Neutrophil (primary cell): ENCODE measurements at regions not wholly inside any gene's neighbourhood (a gene's known extent, or its start where the extent isn't known, plus 50 kb on each side); places are given as distances from the start of the nearest gene placed in this dataset.
A peak's percentile ranks its signal among the peaks of the same experiment; 100 is the strongest.

Experiments used
- H3K27ac ChIP-seq: fragments of 200-600 bp; sonication (generic); 2 replicates; pipeline ENCODE4 v1.5.1; 2016; ENCODE audit warnings: mild to moderate bottlenecking, moderate library complexity
- H3K27me3 ChIP-seq: fragments of 200-600 bp; sonication (generic); 2 replicates; pipeline ENCODE4 v1.6.0; 2016; ENCODE audit warnings: mild to moderate bottlenecking
- H3K36me3 ChIP-seq: fragments of 200-600 bp; sonication (generic); 2 replicates; pipeline ENCODE4 v1.5.1; 2017
- H3K4me1 ChIP-seq, 2 experiments: fragments of 200-600 bp in 1 of 2; sonication (generic) in 1 of 2; 1 replicate in 1 of 2; 2 replicates in 1 of 2; pipeline versions ENCODE4 v1.5.1 to v1.6.1; 2013 to 2016; ENCODE audit warnings: low read depth in 1 of 2, low read length in 1 of 2, mild to moderate bottlenecking in 1 of 2, moderate library complexity in 1 of 2; ENCODE audit not compliant: control insufficient read depth in 1 of 2, insufficient read depth in 1 of 2
- H3K4me3 ChIP-seq, 2 experiments: fragments of 200-600 bp in 1 of 2; sonication (generic) in 1 of 2; 1 replicate in 1 of 2; 2 replicates in 1 of 2; pipeline ENCODE4 v1.5.1; 2013 to 2016; ENCODE audit warnings: low read depth in 1 of 2, low read length in 1 of 2, mild to moderate bottlenecking in 1 of 2, moderate library complexity in 1 of 2
- H3K9me3 ChIP-seq: fragments of 200-600 bp; sonication (generic); 2 replicates; pipeline ENCODE4 v1.5.1; 2016
- TF ChIP-seq, protein P1 (sequence below): fragments of 200-600 bp; sonication (generic); IDR thresholded peaks from 2 replicates; pipeline ENCODE4 v1.5.1; 2016; ENCODE audit warnings: antibody characterized with exemption

DNA sequence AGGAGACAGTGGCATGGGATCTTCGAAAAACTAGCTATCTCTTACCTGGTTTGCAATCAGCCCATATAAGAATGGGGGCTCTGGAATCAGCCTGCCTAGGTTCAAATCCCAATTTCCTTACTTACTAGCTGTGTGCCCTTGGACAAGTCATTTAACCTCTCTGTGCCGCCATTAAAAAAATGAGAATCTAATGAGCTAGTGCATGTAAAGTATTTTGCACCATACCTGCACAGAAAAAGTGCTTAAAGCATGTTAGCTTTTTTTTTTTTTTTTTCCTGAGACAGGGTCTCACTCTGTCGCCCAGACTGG is 181.8 kb downstream of the SHQ1 start:
- Histone ChIP-seq H3K4me1 (no peaks in the 10 kb centered on the region), H3K27ac (no peak overlapping the region), H3K9me3 (no peaks in the 10 kb centered on the region), H3K4me3 (no peak overlapping the region), H3K36me3 (no peaks in the 10 kb centered on the region), H3K27me3 (no peaks in the 10 kb centered on the region)
- TF ChIP-seq, protein P1, sequence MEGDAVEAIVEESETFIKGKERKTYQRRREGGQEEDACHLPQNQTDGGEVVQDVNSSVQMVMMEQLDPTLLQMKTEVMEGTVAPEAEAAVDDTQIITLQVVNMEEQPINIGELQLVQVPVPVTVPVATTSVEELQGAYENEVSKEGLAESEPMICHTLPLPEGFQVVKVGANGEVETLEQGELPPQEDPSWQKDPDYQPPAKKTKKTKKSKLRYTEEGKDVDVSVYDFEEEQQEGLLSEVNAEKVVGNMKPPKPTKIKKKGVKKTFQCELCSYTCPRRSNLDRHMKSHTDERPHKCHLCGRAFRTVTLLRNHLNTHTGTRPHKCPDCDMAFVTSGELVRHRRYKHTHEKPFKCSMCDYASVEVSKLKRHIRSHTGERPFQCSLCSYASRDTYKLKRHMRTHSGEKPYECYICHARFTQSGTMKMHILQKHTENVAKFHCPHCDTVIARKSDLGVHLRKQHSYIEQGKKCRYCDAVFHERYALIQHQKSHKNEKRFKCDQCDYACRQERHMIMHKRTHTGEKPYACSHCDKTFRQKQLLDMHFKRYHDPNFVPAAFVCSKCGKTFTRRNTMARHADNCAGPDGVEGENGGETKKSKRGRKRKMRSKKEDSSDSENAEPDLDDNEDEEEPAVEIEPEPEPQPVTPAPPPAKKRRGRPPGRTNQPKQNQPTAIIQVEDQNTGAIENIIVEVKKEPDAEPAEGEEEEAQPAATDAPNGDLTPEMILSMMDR: no peak

GRCh38 chr3:72665701-72666446 is 182.4 kb downstream of the SHQ1 start:
- Histone ChIP-seq H3K36me3 (no peaks in the 10 kb centered on the region), H3K27ac (no peak overlapping the region), H3K4me3 (no peak overlapping the region), H3K9me3 (no peaks in the 10 kb centered on the region), H3K27me3 (no peaks in the 10 kb centered on the region), H3K4me1 (no peaks in the 10 kb centered on the region)
- TF ChIP-seq, protein P1: peak; percentile 43

GRCh38 chr3:72665103-72665502 is 183.1 kb downstream of the SHQ1 start:
- Histone ChIP-seq H3K27me3 (no peaks in the 10 kb centered on the region), H3K4me1 (no peaks in the 10 kb centered on the region), H3K27ac (no peak overlapping the region), H3K36me3 (no peaks in the 10 kb centered on the region), H3K9me3 (no peaks in the 10 kb centered on the region), H3K4me3 (no peak overlapping the region)
- TF ChIP-seq, protein P1: no peak

GRCh38 chr3:72664184-72664975 is 183.9 kb downstream of the SHQ1 start:
- Histone ChIP-seq H3K4me3 (no peak overlapping the region), H3K4me1 (no peaks in the 10 kb centered on the region), H3K9me3 (no peaks in the 10 kb centered on the region), H3K27ac (no peak overlapping the region), H3K36me3 (no peaks in the 10 kb centered on the region), H3K27me3 (no peaks in the 10 kb centered on the region)
- TF ChIP-seq, protein P1: no peak

DNA sequence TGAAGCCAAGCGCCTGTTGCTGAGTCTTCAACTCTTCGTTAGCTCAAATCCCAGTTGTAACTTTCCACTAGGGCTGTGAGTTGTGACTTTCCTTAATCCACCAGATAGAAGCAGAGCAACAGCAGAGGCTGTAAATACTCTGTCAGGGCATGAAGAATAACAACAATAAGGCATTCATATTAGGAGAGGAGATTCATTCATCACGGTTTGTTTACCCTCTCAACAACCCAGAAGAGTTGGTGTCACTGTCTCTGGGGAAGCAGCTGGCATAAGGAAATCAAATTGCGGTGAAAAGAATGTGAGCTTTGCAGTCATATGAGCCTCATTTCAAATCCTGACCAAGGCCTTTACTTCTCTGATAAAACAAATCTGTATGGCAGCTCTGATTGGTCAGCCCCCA is 184.8 kb downstream of the SHQ1 start:
- Histone ChIP-seq H3K4me3 (no peak overlapping the region), H3K9me3 (no peaks in the 10 kb centered on the region), H3K4me1 (no peaks in the 10 kb centered on the region), H3K27ac (no peak overlapping the region), H3K27me3 (no peaks in the 10 kb centered on the region), H3K36me3 (no peaks in the 10 kb centered on the region)
- TF ChIP-seq, protein P1: no peak
